Stomach (tissue), 8 donors: ENCODE measurements at regions not wholly inside any gene's neighbourhood (a gene's known extent, or its start where the extent isn't known, plus 50 kb on each side); places are given as distances from the start of the nearest gene placed in this dataset.

Experiments used
- DNase-seq, 2 donors: peaks; one replicate each; pipeline versions ENCODE4 v3.0.0 to v3.0.0-alpha.2; 2013 to 2019
- H3K27ac ChIP-seq, 5 donors: fragments of 200-600 bp in 4 of 5; sonication (generic) in 4 of 5; one replicate each; pipeline ENCODE4 v1.5.1; 2013 to 2019; ENCODE audit warnings: mild to moderate bottlenecking in 1 of 5, moderate library complexity in 1 of 5
- H3K27me3 ChIP-seq, 3 donors: fragments of 200-600 bp; sonication (generic); one replicate each; pipeline ENCODE4 v1.5.1; 2017 to 2019; ENCODE audit warnings: mixed run types in 1 of 3
- H3K36me3 ChIP-seq, 4 donors: fragments of 200-600 bp; sonication (generic); 1 replicate in 3 of 4; 2 replicates in 1 of 4; pipeline ENCODE4 v1.5.1; 2016 to 2019
- H3K4me1 ChIP-seq, 4 donors: fragments of 200-600 bp; sonication (generic); one replicate each; pipeline ENCODE4 v1.5.1; 2016 to 2019
- H3K4me3 ChIP-seq, 4 donors: fragments of 200-600 bp; sonication (generic) in 3 of 4; one replicate each; pipeline ENCODE4 v1.5.1; 2016 to 2019; ENCODE audit warnings: mild to moderate bottlenecking in 1 of 4
- H3K9me3 ChIP-seq, 4 donors: fragments of 200-600 bp; sonication (generic); one replicate each; pipeline ENCODE4 v1.5.1; 2016 to 2019
- CTCF ChIP-seq, 7 experiments: fragments of 450-650 bp in 4 of 7; fragments of 200-600 bp in 3 of 7; sonication (generic) in 3 of 7; IDR thresholded peaks; one replicate each; pipeline ENCODE4 v1.5.1; 2016 to 2019; ENCODE audit warnings: antibody characterized with exemption in 7 of 7, control low read depth in 2 of 7, mild to moderate bottlenecking in 1 of 7
- EP300 ChIP-seq: sonication (generic); formaldehyde crosslinking; IDR thresholded peaks from one replicate; pipeline ENCODE4 v1.6.1; 2017; ENCODE audit warnings: antibody characterized with exemption
- POLR2A ChIP-seq, 4 donors: fragments of 450-650 bp; IDR thresholded peaks; one replicate each; pipeline ENCODE4 v1.6.1; 2016; ENCODE audit warnings: antibody characterized with exemption in 4 of 4, control low read depth in 2 of 4, mild to moderate bottlenecking in 1 of 4, moderate library complexity in 1 of 4
- POLR2AphosphoS5 ChIP-seq, 3 donors: sonication (generic); formaldehyde crosslinking; IDR thresholded peaks; one replicate each; pipeline ENCODE4 v1.6.1; 2016; ENCODE audit warnings: antibody characterized with exemption in 3 of 3
- WGBS, 5 donors: extraction: QIAGEN DNeasy Blood & Tissue Kit in 3 of 5; methylation state at CpG; one replicate each; pipeline versions ENCODE4 v1.1.5 to v1.1.7; 2013 to 2018; 5-methylcytosine and 5-hydroxymethylcytosine counted together
- intact Hi-C: fragments of 100-400 bp; cut with DNase I; formaldehyde crosslinking; loops from one replicate; pipeline ENCODE4 v1.15.1; 2023; ENCODE audit warnings: low total_unique reads
- donor health status: healthy with polysubstance abuse.
- donor health status: Bipolar disorder and iron deficiency.
- donor health status: healthy.

- DNase-seq: no peak
- 71 to 95% (median 87%) methylated on average over 1 of the region's 1 CpG for WGBS, 5 donors
- Histone ChIP-seq H3K9me3 (no peaks in the 10 kb centered on the region), H3K27ac (no peak overlapping the region), H3K4me1 (no peaks in the 10 kb centered on the region), H3K36me3 (no peaks in the 10 kb centered on the region), H3K4me3 (no peak overlapping the region), H3K27me3 (no peaks in the 10 kb centered on the region)
- TF ChIP-seq POLR2A (IDR thresholded peaks at IDR 0.05) (no peak), CTCF (IDR thresholded peaks at IDR 0.05) (no peak), EP300 (no peak), POLR2AphosphoS5 (IDR thresholded peaks at IDR 0.05) (no peak)
- intact Hi-C loops: no loop called here
Measured at GRCh38 chr18:64886995-64887394, 738.1 kb upstream of the LINC00305 start.

GRCh38 chr18:64882896-64883295 is 734.0 kb upstream of the LINC00305 start:
- intact Hi-C loops: no loop called here
- H3K9me3 ChIP-seq: no peaks in the 10 kb centered on the region
- H3K27me3 ChIP-seq: no peaks in the 10 kb centered on the region
- H3K27ac ChIP-seq: no peak overlapping the region
- TF ChIP-seq EP300 (no peak), CTCF (IDR thresholded peaks at IDR 0.05) (no peak), POLR2A (IDR thresholded peaks at IDR 0.05) (no peak), POLR2AphosphoS5 (IDR thresholded peaks at IDR 0.05) (no peak)
- H3K36me3 ChIP-seq: no peaks in the 10 kb centered on the region
- WGBS, 5 donors: 29 to 48% (median 30%) methylated on average over 3 of the region's 3 CpGs
- no peak overlapping the region for H3K4me3 ChIP-seq
- DNase-seq: peak in 1 of 2 donors; percentile 29
- H3K4me1 ChIP-seq: no peaks in the 10 kb centered on the region

GRCh38 chr18:64876833-64877232 is 727.9 kb upstream of the LINC00305 start:
- H3K9me3 ChIP-seq: no peaks in the 10 kb centered on the region
- TF ChIP-seq CTCF (IDR thresholded peaks at IDR 0.05): no peak
- H3K4me1 ChIP-seq: no peaks in the 10 kb centered on the region
- intact Hi-C loops: no loop called here
- no peak overlapping the region for H3K27ac ChIP-seq
- DNase-seq: no peak
- H3K36me3 ChIP-seq: no peaks in the 10 kb centered on the region
- H3K4me3 ChIP-seq: no peak overlapping the region
- no peaks in the 10 kb centered on the region for H3K27me3 ChIP-seq
- WGBS, 5 donors: 73 to 83% (median 75%) methylated on average over 4 of the region's 4 CpGs

DNA sequence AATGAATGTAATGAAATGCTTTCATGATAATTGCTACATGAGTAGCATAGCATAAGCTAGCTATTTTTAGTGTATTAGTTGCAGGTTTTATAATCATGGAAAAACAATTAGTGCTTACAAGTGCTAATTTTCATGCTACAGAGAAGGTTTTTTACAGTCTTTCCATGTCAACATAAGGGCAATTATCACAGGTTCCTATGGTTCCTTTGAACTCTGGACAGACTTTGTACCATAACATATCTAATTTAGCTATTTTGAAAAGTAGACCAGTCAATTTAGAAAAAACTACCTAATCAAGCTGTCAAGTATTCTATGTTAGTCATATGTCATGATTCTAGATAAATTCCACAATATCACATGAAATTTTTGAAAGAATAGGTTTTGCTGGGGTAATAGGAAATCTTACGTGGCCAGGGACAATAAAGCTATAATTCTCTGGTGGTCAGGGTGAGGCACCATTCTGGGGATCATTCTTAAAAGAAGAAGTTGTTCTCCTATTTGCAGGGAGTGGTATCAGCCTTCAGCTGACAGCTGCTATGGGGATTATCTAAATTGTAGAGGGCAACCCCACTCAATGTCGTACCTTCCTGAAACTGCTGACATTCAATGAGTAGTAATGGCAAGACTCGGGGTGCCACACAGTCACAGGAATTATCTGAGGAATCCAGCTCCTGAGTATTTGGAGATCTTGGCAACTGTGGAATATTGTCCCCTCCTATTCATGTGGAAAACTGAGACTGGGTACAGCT is 724.0 kb upstream of the LINC00305 start:
- H3K27me3 ChIP-seq: no peaks in the 10 kb centered on the region
- no peaks in the 10 kb centered on the region for H3K36me3 ChIP-seq
- no peak overlapping the region for H3K27ac ChIP-seq
- DNase-seq: no peak
- H3K4me3 ChIP-seq: no peak overlapping the region
- H3K4me1 ChIP-seq: no peaks in the 10 kb centered on the region
- no peaks in the 10 kb centered on the region for H3K9me3 ChIP-seq
- intact Hi-C loops: no loop called here
- TF ChIP-seq EP300 (no peak), POLR2A (IDR thresholded peaks at IDR 0.05) (no peak)
- 66 to 88% (median 74%) methylated on average over 3 of the region's 3 CpGs for WGBS, 5 donors

- no peaks in the 10 kb centered on the region for H3K9me3 ChIP-seq
- no peak overlapping the region for H3K4me3 ChIP-seq
- no peaks in the 10 kb centered on the region for H3K36me3 ChIP-seq
- TF ChIP-seq EP300 (no peak), CTCF (IDR thresholded peaks at IDR 0.05) (no peak), POLR2A (IDR thresholded peaks at IDR 0.05) (no peak), POLR2AphosphoS5 (IDR thresholded peaks at IDR 0.05) (no peak)
- 58 to 100% (median 98%) methylated on average over 1 of the region's 1 CpG for WGBS, 5 donors
- no peaks in the 10 kb centered on the region for H3K27me3 ChIP-seq
- no peak for DNase-seq
- peaks cover 0 to 10% (median 0%) of the 10 kb centered on the region in 4 donors for H3K4me1 ChIP-seq
- intact Hi-C loops: no loop called here
- H3K27ac ChIP-seq: no peak overlapping the region
Measured at GRCh38 chr18:64854112-64854511, 705.2 kb upstream of the LINC00305 start.
